ENCODE measurements at regions not wholly inside any gene's neighbourhood (a gene's known extent, or its start where the extent isn't known, plus 50 kb on each side); places are given as distances from the start of the nearest gene placed in this dataset.

DNA sequence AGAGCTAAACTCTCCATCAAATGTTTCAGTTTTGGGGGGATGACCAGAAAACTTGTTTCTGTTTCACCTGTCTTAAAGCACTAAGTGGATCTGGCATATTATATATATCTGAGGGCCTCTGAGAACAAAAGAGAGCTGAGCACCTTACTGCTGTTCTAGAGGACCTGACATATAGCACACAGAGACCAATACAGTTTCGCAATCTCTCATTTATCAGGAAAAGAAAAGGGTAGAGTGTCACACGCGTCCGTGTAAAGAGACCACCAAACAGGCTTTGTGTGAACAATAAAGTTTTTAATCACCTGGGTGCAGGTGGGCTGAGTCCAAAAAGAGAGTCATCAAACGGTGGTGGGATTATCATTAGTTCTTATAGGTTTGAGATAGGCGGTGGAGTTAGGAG lies 434.5 kb upstream of the KCND2 start:
- in situ Hi-C loops (cut with MboI), result no loop called here
- intact Hi-C loops (cut with micrococcal nuclease; ENCODE audit: unreplicated experiment), result no loop called here
- no peak for ATAC-seq
- no peak for FAIRE-seq
- 61% methylated on average over 6 of the region's 6 CpGs for WGBS (ENCODE audit: insufficient coverage, insufficient replicate concordance, low lambda C conversion rate, missing lambda C conversion rate)
- Histone ChIP-seq H3K79me2 (ENCODE audit: control insufficient read depth, insufficient read depth, low read length) (no peaks in the 10 kb centered on the region), H3K27ac (ENCODE audit: control insufficient read depth, insufficient read depth) (no peak overlapping the region), H2AFZ (ENCODE audit: control insufficient read depth, low read depth, low read length) (no peak overlapping the region), H3K27me3 (replicated peaks in 1 of 2; ENCODE audit: control insufficient read depth in 2 of 2, insufficient read depth in 2 of 2, low read length in 1 of 2) (no peaks in the 10 kb centered on the region), H3K4me1 (ENCODE audit: control insufficient read depth, insufficient read depth, low read length) (no peaks in the 10 kb centered on the region), H3K36me3 (ENCODE audit: control insufficient read depth in 2 of 2, insufficient read depth in 2 of 2, low read length in 1 of 2) (no peaks in the 10 kb centered on the region), H3K9ac (ENCODE audit: control insufficient read depth, insufficient read depth, low read length) (no peak overlapping the region), H3K9me3 (replicated peaks; ENCODE audit: control insufficient read depth, insufficient read depth, low read length) (no peaks in the 10 kb centered on the region), H4K20me1 (ENCODE audit: control insufficient read depth, insufficient read depth) (no peaks in the 10 kb centered on the region), H3K4me2 (ENCODE audit: control insufficient read depth, insufficient read depth) (no peak overlapping the region), H3K4me3 (no peak overlapping the region)
- RAD21 ChIA-PET (ENCODE audit: unreplicated experiment), result no interaction called here
- DNase-seq (ENCODE audit: low read depth, low spot score), result no peak
- CTCF ChIA-PET, result no interaction called here
- BruUV-seq (replicated peaks), result no TSS peak
- POLR2A ChIA-PET, result no interaction called here
- SMC1A ChIA-PET (ENCODE audit: uncharacterized antibody, unreplicated experiment), result no interaction called here
- TF ChIP-seq, protein P1, sequence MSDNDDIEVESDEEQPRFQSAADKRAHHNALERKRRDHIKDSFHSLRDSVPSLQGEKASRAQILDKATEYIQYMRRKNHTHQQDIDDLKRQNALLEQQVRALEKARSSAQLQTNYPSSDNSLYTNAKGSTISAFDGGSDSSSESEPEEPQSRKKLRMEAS (IDR thresholded peaks at IDR 0.05; ENCODE audit: low read depth, low read length), result no peak
- TF ChIP-seq NFYB (IDR thresholded peaks at IDR 0.05; ENCODE audit: insufficient read depth, low read depth, low read length) (no peak), WRNIP1 (IDR thresholded peaks at IDR 0.05; ENCODE audit: borderline replicate concordance, low read depth, low read length) (no peak), EZH2 (IDR thresholded peaks at IDR 0.05; ENCODE audit: borderline replicate concordance, control insufficient read depth, low read depth, low read length) (no peak), RELA (IDR thresholded peaks at IDR 0.05; ENCODE audit: borderline replicate concordance, partially characterized antibody) (no peak), SMC3 (IDR thresholded peaks at IDR 0.05; ENCODE audit: borderline replicate concordance, low read length) (no peak), ASH2L (IDR thresholded peaks at IDR 0.05; ENCODE audit: borderline replicate concordance, low read depth) (no peak), JUND (IDR thresholded peaks at IDR 0.05; ENCODE audit: low read depth, low read length) (no peak), SMARCA5 (IDR thresholded peaks at IDR 0.05) (no peak)
- TF ChIP-seq, protein P2, sequence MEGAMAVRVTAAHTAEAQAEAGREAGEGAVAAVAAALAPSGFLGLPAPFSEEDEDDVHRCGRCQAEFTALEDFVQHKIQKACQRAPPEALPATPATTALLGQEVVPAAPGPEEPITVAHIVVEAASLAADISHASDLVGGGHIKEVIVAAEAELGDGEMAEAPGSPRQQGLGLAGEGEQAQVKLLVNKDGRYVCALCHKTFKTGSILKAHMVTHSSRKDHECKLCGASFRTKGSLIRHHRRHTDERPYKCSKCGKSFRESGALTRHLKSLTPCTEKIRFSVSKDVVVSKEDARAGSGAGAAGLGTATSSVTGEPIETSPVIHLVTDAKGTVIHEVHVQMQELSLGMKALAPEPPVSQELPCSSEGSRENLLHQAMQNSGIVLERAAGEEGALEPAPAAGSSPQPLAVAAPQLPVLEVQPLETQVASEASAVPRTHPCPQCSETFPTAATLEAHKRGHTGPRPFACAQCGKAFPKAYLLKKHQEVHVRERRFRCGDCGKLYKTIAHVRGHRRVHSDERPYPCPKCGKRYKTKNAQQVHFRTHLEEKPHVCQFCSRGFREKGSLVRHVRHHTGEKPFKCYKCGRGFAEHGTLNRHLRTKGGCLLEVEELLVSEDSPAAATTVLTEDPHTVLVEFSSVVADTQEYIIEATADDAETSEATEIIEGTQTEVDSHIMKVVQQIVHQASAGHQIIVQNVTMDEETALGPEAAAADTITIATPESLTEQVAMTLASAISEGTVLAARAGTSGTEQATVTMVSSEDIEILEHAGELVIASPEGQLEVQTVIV (IDR thresholded peaks at IDR 0.05; ENCODE audit: borderline replicate concordance, partially characterized antibody), result no peak
- TF ChIP-seq, protein P3, sequence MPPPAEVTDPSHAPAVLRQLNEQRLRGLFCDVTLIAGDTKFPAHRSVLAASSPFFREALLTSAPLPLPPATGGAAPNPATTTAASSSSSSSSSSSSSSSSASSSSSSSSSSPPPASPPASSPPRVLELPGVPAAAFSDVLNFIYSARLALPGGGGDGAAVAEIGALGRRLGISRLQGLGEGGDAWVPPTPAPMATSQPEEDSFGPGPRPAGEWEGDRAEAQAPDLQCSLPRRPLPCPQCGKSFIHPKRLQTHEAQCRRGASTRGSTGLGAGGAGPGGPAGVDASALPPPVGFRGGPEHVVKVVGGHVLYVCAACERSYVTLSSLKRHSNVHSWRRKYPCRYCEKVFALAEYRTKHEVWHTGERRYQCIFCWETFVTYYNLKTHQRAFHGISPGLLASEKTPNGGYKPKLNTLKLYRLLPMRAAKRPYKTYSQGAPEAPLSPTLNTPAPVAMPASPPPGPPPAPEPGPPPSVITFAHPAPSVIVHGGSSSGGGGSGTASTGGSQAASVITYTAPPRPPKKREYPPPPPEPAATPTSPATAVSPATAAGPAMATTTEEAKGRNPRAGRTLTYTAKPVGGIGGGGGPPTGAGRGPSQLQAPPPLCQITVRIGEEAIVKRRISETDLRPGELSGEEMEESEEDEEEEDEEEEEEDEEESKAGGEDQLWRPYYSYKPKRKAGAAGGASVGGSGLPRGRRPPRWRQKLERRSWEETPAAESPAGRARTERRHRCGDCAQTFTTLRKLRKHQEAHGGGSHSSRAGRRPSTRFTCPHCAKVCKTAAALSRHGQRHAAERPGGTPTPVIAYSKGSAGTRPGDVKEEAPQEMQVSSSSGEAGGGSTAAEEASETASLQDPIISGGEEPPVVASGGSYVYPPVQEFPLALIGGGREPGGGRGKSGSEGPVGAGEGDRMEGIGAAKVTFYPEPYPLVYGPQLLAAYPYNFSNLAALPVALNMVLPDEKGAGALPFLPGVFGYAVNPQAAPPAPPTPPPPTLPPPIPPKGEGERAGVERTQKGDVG (CRISPR knock-in tag; IDR thresholded peaks at IDR 0.05), result no peak
- TF ChIP-seq, protein P4, sequence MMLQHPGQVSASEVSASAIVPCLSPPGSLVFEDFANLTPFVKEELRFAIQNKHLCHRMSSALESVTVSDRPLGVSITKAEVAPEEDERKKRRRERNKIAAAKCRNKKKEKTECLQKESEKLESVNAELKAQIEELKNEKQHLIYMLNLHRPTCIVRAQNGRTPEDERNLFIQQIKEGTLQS (IDR thresholded peaks at IDR 0.05; ENCODE audit: borderline replicate concordance, extremely low read depth, low read depth, low read length), result no peak
- TF ChIP-seq, protein P5, sequence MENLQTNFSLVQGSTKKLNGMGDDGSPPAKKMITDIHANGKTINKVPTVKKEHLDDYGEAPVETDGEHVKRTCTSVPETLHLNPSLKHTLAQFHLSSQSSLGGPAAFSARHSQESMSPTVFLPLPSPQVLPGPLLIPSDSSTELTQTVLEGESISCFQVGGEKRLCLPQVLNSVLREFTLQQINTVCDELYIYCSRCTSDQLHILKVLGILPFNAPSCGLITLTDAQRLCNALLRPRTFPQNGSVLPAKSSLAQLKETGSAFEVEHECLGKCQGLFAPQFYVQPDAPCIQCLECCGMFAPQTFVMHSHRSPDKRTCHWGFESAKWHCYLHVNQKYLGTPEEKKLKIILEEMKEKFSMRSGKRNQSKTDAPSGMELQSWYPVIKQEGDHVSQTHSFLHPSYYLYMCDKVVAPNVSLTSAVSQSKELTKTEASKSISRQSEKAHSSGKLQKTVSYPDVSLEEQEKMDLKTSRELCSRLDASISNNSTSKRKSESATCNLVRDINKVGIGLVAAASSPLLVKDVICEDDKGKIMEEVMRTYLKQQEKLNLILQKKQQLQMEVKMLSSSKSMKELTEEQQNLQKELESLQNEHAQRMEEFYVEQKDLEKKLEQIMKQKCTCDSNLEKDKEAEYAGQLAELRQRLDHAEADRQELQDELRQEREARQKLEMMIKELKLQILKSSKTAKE (IDR thresholded peaks at IDR 0.05; ENCODE audit: low read depth, poor library complexity, severe bottlenecking), result no peak
